ENCODE measurements at regions not wholly inside any gene's neighbourhood (a gene's known extent, or its start where the extent isn't known, plus 50 kb on each side); places are given as distances from the start of the nearest gene placed in this dataset.

- no peak for DNase-seq (ENCODE audit: low read depth, low spot score)
Measured at GRCh38 chr3:135911110-135911509, 54.4 kb upstream of the PPP2R3A start.

- no peak for DNase-seq (ENCODE audit: low read depth, low spot score)
Measured at GRCh38 chr3:135915206-135915605, 50.3 kb upstream of the PPP2R3A start.

Data from astrocyte of the hippocampus (primary cell).